ENCODE measurements at regions not wholly inside any gene's neighbourhood (a gene's known extent, or its start where the extent isn't known, plus 50 kb on each side); places are given as distances from the start of the nearest gene placed in this dataset.

GRCh38 chr6:71460933-71461332 lies 172.3 kb downstream of the OGFRL1 start:
- H3K27ac Mint-ChIP-seq (ENCODE audit: unreplicated experiment), result no peak overlapping the region
- H3K36me3 Mint-ChIP-seq (ENCODE audit: low read depth), result peaks cover 6% of the 10 kb centered on the region
- H3K9me3 Mint-ChIP-seq (ENCODE audit: low read depth), result peaks cover 23% of the 10 kb centered on the region
- no peak for DNase-seq (ENCODE audit: low spot score)
- no peak overlapping the region for H3K4me3 Mint-ChIP-seq (ENCODE audit: unreplicated experiment)
- no peaks in the 10 kb centered on the region for H3K27me3 Mint-ChIP-seq (ENCODE audit: low read depth)
- no peak for TF ChIP-seq CTCF (IDR thresholded peaks at IDR 0.05)
- H3K4me1 Mint-ChIP-seq (ENCODE audit: low read depth), result no peaks in the 10 kb centered on the region

GRCh38 chr6:71463061-71463460 lies 174.4 kb downstream of the OGFRL1 start:
- no peak overlapping the region for H3K27ac Mint-ChIP-seq (ENCODE audit: unreplicated experiment)
- no peak overlapping the region for H3K4me3 Mint-ChIP-seq (ENCODE audit: unreplicated experiment)
- no peak for TF ChIP-seq CTCF (IDR thresholded peaks at IDR 0.05)
- DNase-seq (ENCODE audit: low spot score), result no peak
- no peaks in the 10 kb centered on the region for H3K27me3 Mint-ChIP-seq (ENCODE audit: low read depth)
- peaks cover 6% of the 10 kb centered on the region for H3K36me3 Mint-ChIP-seq (ENCODE audit: low read depth)
- peaks cover 28% of the 10 kb centered on the region for H3K9me3 Mint-ChIP-seq (ENCODE audit: low read depth)
- H3K4me1 Mint-ChIP-seq (ENCODE audit: low read depth), result no peaks in the 10 kb centered on the region

- no peak for DNase-seq (ENCODE audit: low spot score)
- H3K27ac Mint-ChIP-seq (ENCODE audit: unreplicated experiment), result no peak overlapping the region
- peaks cover 30% of the 10 kb centered on the region for H3K9me3 Mint-ChIP-seq (ENCODE audit: low read depth)
- no peaks in the 10 kb centered on the region for H3K27me3 Mint-ChIP-seq (ENCODE audit: low read depth)
- peaks cover 19% of the 10 kb centered on the region for H3K4me1 Mint-ChIP-seq (ENCODE audit: low read depth)
- H3K4me3 Mint-ChIP-seq (ENCODE audit: unreplicated experiment), result no peak overlapping the region
- TF ChIP-seq CTCF (IDR thresholded peaks at IDR 0.05), result no peak
- peaks cover 6% of the 10 kb centered on the region for H3K36me3 Mint-ChIP-seq (ENCODE audit: low read depth)
These were observed 176.5 kb downstream of the OGFRL1 start for GRCh38 chr6:71465096-71465495.

GRCh38 chr6:71466362-71466761 lies 177.8 kb downstream of the OGFRL1 start:
- no peak overlapping the region for H3K4me3 Mint-ChIP-seq (ENCODE audit: unreplicated experiment)
- H3K4me1 Mint-ChIP-seq (ENCODE audit: low read depth), result peaks cover 22% of the 10 kb centered on the region
- no peaks in the 10 kb centered on the region for H3K27me3 Mint-ChIP-seq (ENCODE audit: low read depth)
- H3K9me3 Mint-ChIP-seq (ENCODE audit: low read depth), result peaks cover 35% of the 10 kb centered on the region
- no peak for DNase-seq (ENCODE audit: low spot score)
- no peak for TF ChIP-seq CTCF (IDR thresholded peaks at IDR 0.05)
- peaks cover 6% of the 10 kb centered on the region for H3K36me3 Mint-ChIP-seq (ENCODE audit: low read depth)
- H3K27ac Mint-ChIP-seq (ENCODE audit: unreplicated experiment), result peak overlapping the region; percentile 22

- no peak overlapping the region for H3K4me3 Mint-ChIP-seq (ENCODE audit: unreplicated experiment)
- DNase-seq (ENCODE audit: low spot score), result no peak
- peaks cover 35% of the 10 kb centered on the region for H3K9me3 Mint-ChIP-seq (ENCODE audit: low read depth)
- H3K36me3 Mint-ChIP-seq (ENCODE audit: low read depth), result peaks cover 6% of the 10 kb centered on the region
- H3K27me3 Mint-ChIP-seq (ENCODE audit: low read depth), result no peaks in the 10 kb centered on the region
- no peak for TF ChIP-seq CTCF (IDR thresholded peaks at IDR 0.05)
- no peak overlapping the region for H3K27ac Mint-ChIP-seq (ENCODE audit: unreplicated experiment)
- peaks cover 22% of the 10 kb centered on the region for H3K4me1 Mint-ChIP-seq (ENCODE audit: low read depth)
These were observed 179.4 kb downstream of the OGFRL1 start for GRCh38 chr6:71468038-71468437.

Measured in chondrocyte (in vitro differentiated cells).